Osteocyte (in vitro differentiated cells): ENCODE measurements at regions not wholly inside any gene's neighbourhood (a gene's known extent, or its start where the extent isn't known, plus 50 kb on each side); places are given as distances from the start of the nearest gene placed in this dataset.

ENCODE experiments used
- DNase-seq: peaks from one replicate; pipeline ENCODE4 v3.0.0; 2021; ENCODE audit warnings: mixed read lengths; ENCODE audit not compliant: unreplicated experiment; ENCODE audit errors: extremely low spot score
- H3K27ac Mint-ChIP-seq: one replicate; pipeline ENCODE4 v1.8.0; 2021; ENCODE audit warnings: mild to moderate bottlenecking, mixed read lengths; ENCODE audit not compliant: unreplicated experiment
- H3K27me3 Mint-ChIP-seq: one replicate; pipeline ENCODE4 v1.8.0; 2021; ENCODE audit warnings: mixed read lengths; ENCODE audit not compliant: unreplicated experiment
- H3K36me3 Mint-ChIP-seq: one replicate; pipeline ENCODE4 v1.8.0; 2021; ENCODE audit warnings: mixed read lengths; ENCODE audit not compliant: unreplicated experiment
- H3K4me1 Mint-ChIP-seq: one replicate; pipeline ENCODE4 v1.8.0; 2021; ENCODE audit warnings: mixed read lengths; ENCODE audit not compliant: unreplicated experiment
- H3K4me3 Mint-ChIP-seq: one replicate; pipeline ENCODE4 v1.8.0; 2021; ENCODE audit warnings: mild to moderate bottlenecking, moderate library complexity, mixed read lengths; ENCODE audit not compliant: unreplicated experiment
- H3K9me3 Mint-ChIP-seq: one replicate; pipeline ENCODE4 v1.8.0; 2021; ENCODE audit warnings: mixed read lengths; ENCODE audit not compliant: unreplicated experiment
- CTCF ChIP-seq: fragments of 200-600 bp; sonication (generic); IDR thresholded peaks from 2 replicates; pipeline ENCODE4 v1.5.0; 2021; ENCODE audit warnings: antibody characterized with exemption, mild to moderate bottlenecking, moderate library complexity

GRCh38 chr18:38576349-38576748 is 1010.8 kb upstream of the CELF4 start:
- Mint-ChIP-seq H3K27me3 (no peaks in the 10 kb centered on the region), H3K4me3 (no peak overlapping the region), H3K36me3 (no peaks in the 10 kb centered on the region), H3K27ac (no peak overlapping the region), H3K9me3 (peaks cover 10% of the 10 kb centered on the region), H3K4me1 (no peaks in the 10 kb centered on the region)
- TF ChIP-seq CTCF: no peak
- no peak for DNase-seq

- TF ChIP-seq CTCF: no peak
- no peak overlapping the region for H3K4me3 Mint-ChIP-seq
- no peaks in the 10 kb centered on the region for H3K36me3 Mint-ChIP-seq
- no peaks in the 10 kb centered on the region for H3K4me1 Mint-ChIP-seq
- H3K27ac Mint-ChIP-seq: no peak overlapping the region
- no peaks in the 10 kb centered on the region for H3K27me3 Mint-ChIP-seq
- no peak for DNase-seq
- H3K9me3 Mint-ChIP-seq: peaks cover 13% of the 10 kb centered on the region
Measured at GRCh38 chr18:38575648-38576047, 1010.0 kb upstream of the CELF4 start.

GRCh38 chr18:38575023-38575422 is 1009.4 kb upstream of the CELF4 start:
- Mint-ChIP-seq H3K9me3 (peaks cover 13% of the 10 kb centered on the region), H3K27me3 (no peaks in the 10 kb centered on the region), H3K4me3 (no peak overlapping the region), H3K4me1 (no peaks in the 10 kb centered on the region), H3K36me3 (no peaks in the 10 kb centered on the region), H3K27ac (no peak overlapping the region)
- no peak for TF ChIP-seq CTCF
- DNase-seq: no peak

- no peak for DNase-seq
- Mint-ChIP-seq H3K27me3 (no peaks in the 10 kb centered on the region), H3K36me3 (no peaks in the 10 kb centered on the region), H3K4me3 (no peak overlapping the region), H3K27ac (no peak overlapping the region), H3K4me1 (no peaks in the 10 kb centered on the region), H3K9me3 (peaks cover 15% of the 10 kb centered on the region)
- no peak for TF ChIP-seq CTCF
Measured at GRCh38 chr18:38572554-38573111, 1007.0 kb upstream of the CELF4 start.

GRCh38 chr18:38571651-38572050 is 1006.1 kb upstream of the CELF4 start:
- H3K36me3 Mint-ChIP-seq: no peaks in the 10 kb centered on the region
- no peak overlapping the region for H3K27ac Mint-ChIP-seq
- H3K4me3 Mint-ChIP-seq: no peak overlapping the region
- H3K27me3 Mint-ChIP-seq: no peaks in the 10 kb centered on the region
- H3K4me1 Mint-ChIP-seq: no peaks in the 10 kb centered on the region
- no peak for TF ChIP-seq CTCF
- DNase-seq: no peak
- H3K9me3 Mint-ChIP-seq: peaks cover 23% of the 10 kb centered on the region
